DND-41 (cell line): ENCODE measurements at regions not wholly inside any gene's neighbourhood (a gene's known extent, or its start where the extent isn't known, plus 50 kb on each side); places are given as distances from the start of the nearest gene placed in this dataset.

Source experiments
- ATAC-seq: fragments of 200-7000 bp; cut with Tn5 transposase; 3 replicates; pipeline ENCODE4 v1.9.1; 2021; ENCODE audit warnings: low read depth; ENCODE audit not compliant: insufficient read depth
- DNase-seq: peaks from one replicate; pipeline ENCODE4 v3.0.0-alpha.2; 2020
- H2AFZ ChIP-seq: 2 replicates; pipeline ENCODE4 v1.6.0; 2012; ENCODE audit warnings: low read depth, low read length
- H3K27ac ChIP-seq: 2 replicates; pipeline ENCODE4 v1.5.1; 2012; ENCODE audit warnings: low read length, inconsistent platforms
- H3K27me3 ChIP-seq: fragments of 200-600 bp; sonication (generic); 2 replicates; pipeline ENCODE4 v1.6.0; 2012; ENCODE audit warnings: low read length, mild to moderate bottlenecking, inconsistent platforms; ENCODE audit not compliant: insufficient read depth, poor library complexity
- H3K36me3 ChIP-seq: 2 replicates; pipeline ENCODE4 v1.5.1; 2012; ENCODE audit warnings: low read length, inconsistent platforms; ENCODE audit not compliant: insufficient read depth
- H3K4me1 ChIP-seq: 2 replicates; pipeline ENCODE4 v1.5.1; 2012; ENCODE audit warnings: mild to moderate bottlenecking, low read length; ENCODE audit not compliant: insufficient read depth
- H3K4me2 ChIP-seq: 2 replicates; pipeline ENCODE4 v1.6.0; 2012; ENCODE audit warnings: mild to moderate bottlenecking, moderate library complexity, low read length, inconsistent platforms; ENCODE audit not compliant: insufficient read depth
- H3K4me3 ChIP-seq, 2 experiments: fragments of 200-600 bp in 1 of 2; shearing (Covaris generic) in 1 of 2; 2 replicates each; pipeline ENCODE4 v1.5.1; 2012 to 2016; ENCODE audit warnings: inconsistent platforms in 2 of 2, low read length in 2 of 2, mild to moderate bottlenecking in 2 of 2, low read depth in 1 of 2, moderate library complexity in 1 of 2
- H3K79me2 ChIP-seq: 2 replicates; pipeline ENCODE4 v1.6.0; 2012; ENCODE audit warnings: low read length, inconsistent platforms; ENCODE audit not compliant: insufficient read depth
- H3K9ac ChIP-seq: 2 replicates; pipeline ENCODE4 v1.6.0; 2012; ENCODE audit warnings: low read depth, mild to moderate bottlenecking, inconsistent platforms, low read length, moderate library complexity
- H3K9me3 ChIP-seq: 2 replicates; pipeline ENCODE4 v1.5.1; 2012; ENCODE audit warnings: low read length, moderate library complexity, mild to moderate bottlenecking, inconsistent platforms; ENCODE audit not compliant: insufficient read depth, severe bottlenecking
- H4K20me1 ChIP-seq: 2 replicates; pipeline ENCODE4 v1.6.0; 2012; ENCODE audit warnings: low read length; ENCODE audit not compliant: insufficient read depth
- CTCF ChIP-seq: IDR thresholded peaks from 2 replicates; pipeline ENCODE4 v1.5.1; 2012; ENCODE audit warnings: borderline replicate concordance, low read length, moderate library complexity, mild to moderate bottlenecking; ENCODE audit not compliant: poor library complexity, severe bottlenecking; ENCODE audit errors: extremely low read depth
- EZH2 ChIP-seq: IDR thresholded peaks from 3 replicates; pipeline ENCODE4 v1.6.1; 2012; ENCODE audit warnings: borderline replicate concordance, low read depth, mild to moderate bottlenecking, moderate library complexity, low read length, inconsistent platforms; ENCODE audit not compliant: severe bottlenecking

DNA sequence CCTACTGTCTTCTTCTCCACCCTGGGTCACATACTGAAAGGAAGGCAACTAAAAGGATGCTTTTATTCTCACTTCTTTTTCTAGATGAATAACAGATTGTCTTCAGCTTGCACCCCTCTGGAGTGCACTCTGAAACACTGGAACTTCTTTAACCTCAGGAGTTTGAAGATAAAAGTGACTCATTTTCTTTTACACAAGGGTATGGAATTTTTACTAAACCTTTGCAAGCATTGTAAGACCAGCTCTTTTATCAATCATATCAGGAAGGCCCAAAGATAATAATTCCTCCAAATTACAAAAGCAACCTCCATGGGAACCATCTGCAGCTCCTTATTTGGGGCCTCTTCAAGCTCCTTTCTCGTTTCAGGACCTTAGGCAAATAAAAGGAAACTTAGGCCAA, 193.5 kb upstream of the KIF2B start:
- Histone ChIP-seq H3K4me1 (no peaks in the 10 kb centered on the region), H2AFZ (no peak overlapping the region), H3K9me3 (no peaks in the 10 kb centered on the region)

GRCh38 chr17:53628011-53628410, 194.7 kb upstream of the KIF2B start:
- no peak overlapping the region for H2AFZ ChIP-seq
- H3K79me2 ChIP-seq = no peaks in the 10 kb centered on the region
- ATAC-seq (no peak), DNase-seq (no peak)
- H3K9ac ChIP-seq = no peak overlapping the region
- no peaks in the 10 kb centered on the region for H3K36me3 ChIP-seq
- no peaks in the 10 kb centered on the region for H3K4me1 ChIP-seq
- H3K27ac ChIP-seq = no peak overlapping the region
- no peaks in the 10 kb centered on the region for H3K9me3 ChIP-seq
- H4K20me1 ChIP-seq = no peaks in the 10 kb centered on the region
- no peak for TF ChIP-seq EZH2
- TF ChIP-seq CTCF = no peak
- no peaks in the 10 kb centered on the region for H3K27me3 ChIP-seq
- no peak overlapping the region for H3K4me2 ChIP-seq
- H3K4me3 ChIP-seq = no peak overlapping the region

More for the DNA sequence above, 193.5 kb upstream of the KIF2B start:
- Histone ChIP-seq H3K36me3 (no peaks in the 10 kb centered on the region), H3K27me3 (no peaks in the 10 kb centered on the region), H3K27ac (no peak overlapping the region), H3K79me2 (no peaks in the 10 kb centered on the region), H3K4me2 (no peak overlapping the region), H4K20me1 (no peaks in the 10 kb centered on the region), H3K4me3 (no peak overlapping the region), H3K9ac (no peak overlapping the region)
- DNase-seq = no peak
- ATAC-seq = no peak
- no peak for TF ChIP-seq EZH2

GRCh38 chr17:53627511-53627910, 195.2 kb upstream of the KIF2B start:
- Histone ChIP-seq H3K9me3 (no peaks in the 10 kb centered on the region), H3K36me3 (no peaks in the 10 kb centered on the region), H3K27ac (no peak overlapping the region), H3K79me2 (no peaks in the 10 kb centered on the region), H4K20me1 (no peaks in the 10 kb centered on the region), H3K4me3 (no peak overlapping the region), H3K4me1 (no peaks in the 10 kb centered on the region), H3K9ac (no peak overlapping the region), H3K4me2 (no peak overlapping the region), H2AFZ (no peak overlapping the region), H3K27me3 (no peaks in the 10 kb centered on the region)
- TF ChIP-seq EZH2 (no peak), CTCF (no peak)
- DNase-seq (no peak), ATAC-seq (no peak)

GRCh38 chr17:53626286-53626685, 196.4 kb upstream of the KIF2B start:
- H3K4me2 ChIP-seq = no peak overlapping the region

More at GRCh38 chr17:53626286-53626685, 196.4 kb upstream of the KIF2B start:
- Histone ChIP-seq H3K27ac (no peak overlapping the region), H3K4me3 (no peak overlapping the region), H3K27me3 (no peaks in the 10 kb centered on the region), H3K9me3 (no peaks in the 10 kb centered on the region), H3K9ac (no peak overlapping the region), H2AFZ (no peak overlapping the region), H4K20me1 (no peaks in the 10 kb centered on the region), H3K79me2 (no peaks in the 10 kb centered on the region), H3K36me3 (no peaks in the 10 kb centered on the region), H3K4me1 (no peaks in the 10 kb centered on the region)
- TF ChIP-seq CTCF (no peak), EZH2 (no peak)
- ATAC-seq (no peak), DNase-seq (no peak)
